K562 (cell line): ENCODE measurements at regions not wholly inside any gene's neighbourhood (a gene's known extent, or its start where the extent isn't known, plus 50 kb on each side); places are given as distances from the start of the nearest gene placed in this dataset.

Source experiments
- ATAC-seq: fragments of 200-7000 bp; cut with Tn5 transposase; 3 replicates; pipeline ENCODE4 v1.9.1; 2020; ENCODE audit warnings: moderate library complexity
- BruUV-seq: library from RNA; stranded (reverse); fragments of 400-500 nt; replicated peaks from 2 replicates; lab custom pipeline; 2021; lab: Mats Ljungman, UMichigan
- CTCF ChIA-PET: fragments of 300-600 bp; formaldehyde crosslinking; extraction: SDS; loops from one replicate; lab custom pipeline; 2021; ENCODE audit warnings: low intra/inter-chr PET ratio; lab: Yijun Ruan, JAX
- POLR2A ChIA-PET: fragments of 300-600, 350-650 bp; sonication (Branson Sonifier 250); formaldehyde crosslinking; extraction: SDS; loops from one replicate; lab custom pipeline; 2021; ENCODE audit warnings: antibody characterized with exemption, inconsistent platforms; lab: Yijun Ruan, JAX
- DNase-seq, 4 experiments: peaks; one replicate each; pipeline versions ENCODE4 v3.0.0 to v3.0.0-alpha.2; 2011 to 2018; ENCODE audit warnings: low spot score in 3 of 4, mixed read lengths in 3 of 4; ENCODE audit errors: extremely low read depth in 1 of 4
- FAIRE-seq: peaks from 2 replicates; lab custom pipeline; 2011; peaks lifted over from hg19 to GRCh38; lab: Jason Lieb, UNC
- H2AFZ ChIP-seq: 2 replicates; pipeline ENCODE4 v1.6.0; 2011; ENCODE audit warnings: low read depth, low read length, control low read depth, inconsistent platforms
- H3K27ac ChIP-seq: fragments of 200-600 bp; 3 replicates; pipeline ENCODE4 v1.8.0; 2011; ENCODE audit warnings: low read depth, mild to moderate bottlenecking, control low read depth, inconsistent platforms, low read length, moderate library complexity, mixed read lengths; ENCODE audit errors: extremely low read depth
- H3K27me3 ChIP-seq, 2 experiments: fragments of 300-600 bp in 1 of 2; 2 replicates in 1 of 2; 3 replicates in 1 of 2; pipeline versions ENCODE4 v1.6.0 to v1.8.0; 2011; ENCODE audit warnings: inconsistent platforms in 2 of 2, low read length in 2 of 2, mild to moderate bottlenecking in 1 of 2, mixed read lengths in 1 of 2, moderate library complexity in 1 of 2; ENCODE audit not compliant: control insufficient read depth in 2 of 2, insufficient read depth in 2 of 2
- H3K36me3 ChIP-seq: fragments of 300-600 bp; 3 replicates; pipeline ENCODE4 v1.8.0; 2011; ENCODE audit warnings: mild to moderate bottlenecking, low read length, inconsistent platforms; ENCODE audit not compliant: control insufficient read depth, insufficient read depth
- H3K4me1 ChIP-seq, 2 experiments: fragments of 200-600 bp in 1 of 2; replicated peaks in 1 of 2; 2 replicates in 1 of 2; 3 replicates in 1 of 2; pipeline versions ENCODE4 v1.5.1 to v1.8.0; 2011; ENCODE audit warnings: inconsistent platforms in 2 of 2, low read length in 2 of 2, mild to moderate bottlenecking in 1 of 2, mixed read lengths in 1 of 2, moderate library complexity in 1 of 2; ENCODE audit not compliant: control insufficient read depth in 2 of 2, insufficient read depth in 2 of 2
- H3K4me2 ChIP-seq: 2 replicates; pipeline ENCODE4 v1.6.1; 2011; ENCODE audit warnings: low read length, control low read depth, inconsistent platforms, mixed read lengths; ENCODE audit not compliant: insufficient read depth
- H3K4me3 ChIP-seq: fragments of 200-600 bp; sonication (generic), shearing (Covaris generic); 2 replicates; pipeline ENCODE4 v1.5.1; 2016; ENCODE audit warnings: control low read depth, inconsistent platforms
- H3K79me2 ChIP-seq: fragments of 200-600 bp; 3 replicates; pipeline ENCODE4 v1.8.0; 2011; ENCODE audit warnings: low read length, inconsistent platforms; ENCODE audit not compliant: control insufficient read depth, insufficient read depth
- H3K9ac ChIP-seq, 2 experiments: 2 replicates each; pipeline versions ENCODE4 v1.6.0 to v1.6.1; 2011; ENCODE audit warnings: low read depth in 2 of 2, low read length in 2 of 2, control low read depth in 1 of 2, inconsistent platforms in 1 of 2, mild to moderate bottlenecking in 1 of 2, mixed read lengths in 1 of 2; ENCODE audit not compliant: insufficient read depth in 1 of 2
- H3K9me1 ChIP-seq: one replicate; pipeline ENCODE4 v1.6.0; 2011; ENCODE audit warnings: inconsistent platforms, mild to moderate bottlenecking, low read length, moderate library complexity; ENCODE audit not compliant: control insufficient read depth, insufficient read depth
- H3K9me3 ChIP-seq: replicated peaks from 2 replicates; pipeline ENCODE4 v1.5.1; 2011; ENCODE audit warnings: low read depth, low read length, inconsistent platforms; ENCODE audit not compliant: control insufficient read depth, insufficient read depth
- H4K20me1 ChIP-seq: replicated peaks from 2 replicates; pipeline ENCODE4 v1.6.1; 2011; ENCODE audit warnings: low read length, inconsistent platforms, mixed read lengths; ENCODE audit not compliant: control insufficient read depth, insufficient read depth
- BMI1 ChIP-seq: fragments of 150-350 bp; IDR thresholded peaks from 2 replicates; pipeline ENCODE4 v1.6.1; 2014; ENCODE audit warnings: low read length
- CBFB ChIP-seq: sonication (generic); formaldehyde crosslinking; IDR thresholded peaks from 2 replicates; pipeline ENCODE4 v1.4.0; 2020; ENCODE audit warnings: mild to moderate bottlenecking, missing genetic modification reagents
- GTF2E2 ChIP-seq: fragments of 200-800 bp; sonication (Bioruptor generic); IDR thresholded peaks from 2 replicates; pipeline ENCODE4 v1.6.1; 2016; ENCODE audit warnings: missing genetic modification characterization, missing compliant biosample characterization
- HDAC8 ChIP-seq: fragments of 450-650 bp; IDR thresholded peaks from 2 replicates; pipeline ENCODE4 v1.6.1; 2016; ENCODE audit warnings: mild to moderate bottlenecking, missing genetic modification characterization, moderate library complexity, missing compliant biosample characterization
- KAT8 ChIP-seq: fragments of 450-650 bp; IDR thresholded peaks from 2 replicates; pipeline ENCODE4 v1.6.1; 2016; ENCODE audit warnings: low read depth, mild to moderate bottlenecking
- KDM2B ChIP-seq: fragments of 250-450 bp; sonication (Bioruptor Pico); IDR thresholded peaks from 2 replicates; pipeline ENCODE4 v1.8.0; 2021; ENCODE audit warnings: mild to moderate bottlenecking, moderate library complexity
- MTF1 ChIP-seq: fragments of 250-450 bp; sonication (Bioruptor Pico); IDR thresholded peaks from 2 replicates; pipeline ENCODE4 v1.9.0; 2021; ENCODE audit warnings: moderate library complexity, mild to moderate bottlenecking, inconsistent platforms, borderline replicate concordance
- PHTF2 ChIP-seq: fragments of 250-450 bp; sonication (Bioruptor Pico); IDR thresholded peaks from 2 replicates; pipeline ENCODE4 v1.5.0; 2021; ENCODE audit warnings: mild to moderate bottlenecking
- PTRF ChIP-seq: fragments of 450-650 bp; IDR thresholded peaks from 2 replicates; pipeline ENCODE4 v1.6.1; 2016; ENCODE audit warnings: mild to moderate bottlenecking, missing genetic modification characterization, missing compliant biosample characterization
- ZNF224 ChIP-seq: sonication (generic); formaldehyde crosslinking; IDR thresholded peaks from 2 replicates; pipeline ENCODE4 v1.8.0; 2022; ENCODE audit warnings: mild to moderate bottlenecking, missing genetic modification reagents
- ZNF407 ChIP-seq: fragments of 450-650 bp; IDR thresholded peaks from 2 replicates; pipeline ENCODE4 v1.6.1; 2016; ENCODE audit warnings: low read depth
- WGBS: fragments of 100-300 bp; shearing (Covaris generic); methylation state at CpG from one replicate; pipeline ENCODE4 v1.1.6; 2016; ENCODE audit warnings: low coverage, mixed read lengths; ENCODE audit not compliant: insufficient coverage; ENCODE audit errors: missing lambda C conversion rate; 5-methylcytosine and 5-hydroxymethylcytosine counted together
- in situ Hi-C: fragments of 300-500 bp; cut with MboI; formaldehyde crosslinking; loops from 4 replicates; pipeline ENCODE4 v1.15.0; 2018; ENCODE audit warnings: inconsistent platforms, mixed read lengths
- intact Hi-C: fragments of 100-400 bp; cut with micrococcal nuclease; formaldehyde crosslinking; loops from 2 replicates; pipeline ENCODE4 v1.14.2; 2022

DNA sequence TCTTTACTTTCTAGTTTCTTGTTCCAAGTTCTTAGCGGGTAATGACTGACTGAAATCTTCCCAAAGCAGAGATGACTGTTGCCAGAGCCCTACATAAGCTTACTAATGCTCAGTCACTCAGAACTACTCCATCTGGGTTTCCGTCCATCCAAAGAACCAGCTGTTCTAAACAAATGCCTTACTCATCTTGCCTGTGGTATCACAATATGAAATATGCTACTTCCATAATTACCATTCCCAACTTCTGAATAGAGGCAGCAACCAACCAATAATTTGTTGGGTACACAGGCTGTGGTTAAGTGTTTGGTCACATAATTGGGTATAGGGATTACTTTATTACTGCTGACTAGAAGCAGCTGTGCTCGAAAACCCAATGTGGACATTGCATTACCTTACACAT, 930.2 kb upstream of the DIAPH2 start:
- in situ Hi-C loops (no loop called here), intact Hi-C loops (no loop called here)
- no peak overlapping the region for H2AFZ ChIP-seq
- no peak overlapping the region for H3K4me2 ChIP-seq
- H3K36me3 ChIP-seq, result no peaks in the 10 kb centered on the region
- H3K9me1 ChIP-seq, result no peaks in the 10 kb centered on the region
- H3K9ac ChIP-seq, result no peak overlapping the region
- FAIRE-seq (no peak), DNase-seq (no peak), ATAC-seq (no peak)
- no peaks in the 10 kb centered on the region for H3K4me1 ChIP-seq
- no peaks in the 10 kb centered on the region for H4K20me1 ChIP-seq
- H3K27ac ChIP-seq, result no peak overlapping the region
- TF ChIP-seq KAT8 (no peak), BMI1 (no peak), KDM2B (CRISPR knock-in tag) (no peak), CBFB (no peak), PHTF2 (CRISPR knock-in tag) (no peak)
- POLR2A ChIA-PET, result no interaction called here
- H3K27me3 ChIP-seq, result no peaks in the 10 kb centered on the region
- no peak overlapping the region for H3K4me3 ChIP-seq
- no peaks in the 10 kb centered on the region for H3K79me2 ChIP-seq
- no TSS peak for BruUV-seq
- 0% methylated on average over 3 of the region's 3 CpGs for WGBS
- CTCF ChIA-PET, result no interaction called here
- H3K9me3 ChIP-seq, result no peaks in the 10 kb centered on the region

- no peak overlapping the region for H3K27ac ChIP-seq
- in situ Hi-C loops, result no loop called here
- H3K27me3 ChIP-seq, result no peaks in the 10 kb centered on the region
- CTCF ChIA-PET, result no interaction called here
- 0% methylated on average over 2 of the region's 3 CpGs for WGBS
- POLR2A ChIA-PET, result no interaction called here
- no peaks in the 10 kb centered on the region for H3K9me3 ChIP-seq
- no peaks in the 10 kb centered on the region for H3K79me2 ChIP-seq
- no peaks in the 10 kb centered on the region for H3K36me3 ChIP-seq
- no peak overlapping the region for H2AFZ ChIP-seq
- BruUV-seq, result no TSS peak
- H3K9ac ChIP-seq, result no peak overlapping the region
- no peak overlapping the region for H3K4me3 ChIP-seq
- H3K4me1 ChIP-seq, result no peaks in the 10 kb centered on the region
- no peak overlapping the region for H3K4me2 ChIP-seq
- DNase-seq (no peak), ATAC-seq (no peak), FAIRE-seq (no peak)
- intact Hi-C loops, result no loop called here
- no peaks in the 10 kb centered on the region for H3K9me1 ChIP-seq
- no peaks in the 10 kb centered on the region for H4K20me1 ChIP-seq
- no peak for TF ChIP-seq ZNF407
- TF ChIP-seq MTF1 (CRISPR knock-in tag), result no peak
- no peak for TF ChIP-seq HDAC8 (tag)
- TF ChIP-seq PTRF (tag), result no peak
- TF ChIP-seq GTF2E2 (tag), result no peak
- no peak for TF ChIP-seq ZNF224 (CRISPR knock-in tag)
These were observed 924.3 kb upstream of the DIAPH2 start for GRCh38 chrX:95760356-95760755.
